Chondrocyte (in vitro differentiated cells): ENCODE measurements at regions not wholly inside any gene's neighbourhood (a gene's known extent, or its start where the extent isn't known, plus 50 kb on each side); places are given as distances from the start of the nearest gene placed in this dataset.
"Not testable (repeated sequence)": the region's sequence is repeated elsewhere in the genome, so short reads cannot be mapped to it uniquely, and the experiment has no call there.

Experiments
- DNase-seq: peaks from one replicate; pipeline ENCODE4 v3.0.0; 2021; ENCODE audit warnings: mixed read lengths, low spot score
- H3K27ac Mint-ChIP-seq: one replicate; pipeline ENCODE4 v1.8.0; 2021; ENCODE audit warnings: mild to moderate bottlenecking, moderate library complexity, mixed read lengths; ENCODE audit not compliant: unreplicated experiment
- H3K27me3 Mint-ChIP-seq: 2 replicates; pipeline ENCODE4 v1.8.0; 2021; ENCODE audit warnings: low read depth, mixed read lengths
- H3K36me3 Mint-ChIP-seq: 2 replicates; pipeline ENCODE4 v1.8.0; 2021; ENCODE audit warnings: low read depth, mixed read lengths
- H3K4me1 Mint-ChIP-seq: 2 replicates; pipeline ENCODE4 v1.8.0; 2021; ENCODE audit warnings: low read depth, mild to moderate bottlenecking, mixed read lengths
- H3K4me3 Mint-ChIP-seq: one replicate; pipeline ENCODE4 v1.8.0; 2021; ENCODE audit warnings: mild to moderate bottlenecking, moderate library complexity, mixed read lengths; ENCODE audit not compliant: unreplicated experiment
- H3K9me3 Mint-ChIP-seq: 2 replicates; pipeline ENCODE4 v1.8.0; 2021; ENCODE audit warnings: low read depth, mixed read lengths
- TF ChIP-seq, protein P1 (sequence below): fragments of 200-600 bp; sonication (generic); IDR thresholded peaks from 2 replicates; pipeline ENCODE4 v1.5.0; 2021; ENCODE audit warnings: antibody characterized with exemption, mild to moderate bottlenecking, moderate library complexity

DNA sequence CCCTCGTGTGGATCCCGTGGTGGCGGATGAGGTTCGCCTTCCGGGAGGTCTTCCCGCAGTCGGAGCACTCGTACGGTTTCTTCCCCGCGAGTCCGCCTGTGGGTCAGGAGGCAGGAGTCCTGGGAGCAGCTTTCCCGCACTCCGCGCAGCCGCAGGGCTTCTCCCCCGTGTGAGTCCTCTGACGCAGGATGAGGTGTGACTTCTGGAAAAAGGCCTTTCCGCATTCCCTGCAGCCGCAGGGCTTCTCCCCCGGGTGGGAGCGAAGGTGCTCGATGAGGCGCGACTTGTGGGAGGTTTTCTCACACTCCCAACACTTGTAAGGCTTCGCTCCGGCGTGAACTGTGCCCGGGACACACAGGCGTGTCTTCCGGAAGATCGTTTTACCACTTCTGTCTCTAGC lies 68.8 kb upstream of the WIPI2 start:
- H3K4me1 Mint-ChIP-seq, H3K4me3 Mint-ChIP-seq, H3K36me3 Mint-ChIP-seq, DNase-seq, H3K27ac Mint-ChIP-seq, H3K9me3 Mint-ChIP-seq: not testable (repeated sequence)
- peaks cover 12% of the 10 kb centered on the region for H3K27me3 Mint-ChIP-seq

- not testable (repeated sequence) for H3K4me1 Mint-ChIP-seq, DNase-seq, H3K9me3 Mint-ChIP-seq, H3K36me3 Mint-ChIP-seq, H3K4me3 Mint-ChIP-seq, H3K27ac Mint-ChIP-seq
- peaks cover 16% of the 10 kb centered on the region for H3K27me3 Mint-ChIP-seq
These were observed 58.8 kb upstream of the WIPI2 start for GRCh38 chr7:5131238-5131637.

DNA sequence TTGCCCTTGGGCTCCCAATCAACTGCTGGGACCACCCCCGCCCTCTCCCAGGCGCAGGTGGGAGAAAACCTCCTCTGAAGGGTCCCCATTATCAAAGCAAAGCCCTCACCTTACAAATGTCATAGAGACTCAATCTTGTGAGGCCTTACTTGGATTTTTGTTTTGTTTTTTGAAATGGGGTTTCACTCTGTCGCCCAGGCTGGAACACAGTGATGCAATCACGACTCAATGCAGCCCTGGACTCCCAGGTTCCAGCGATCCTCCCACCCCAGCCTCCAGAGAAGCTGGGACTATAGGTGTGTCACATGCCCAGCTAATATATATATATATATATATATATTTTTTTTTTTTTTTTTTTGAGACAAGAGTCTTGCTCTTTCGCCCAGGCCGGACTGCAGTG lies 57.5 kb upstream of the WIPI2 start:
- H3K4me3 Mint-ChIP-seq: no peak overlapping the region
- H3K36me3 Mint-ChIP-seq: no peaks in the 10 kb centered on the region
- TF ChIP-seq, protein P1, sequence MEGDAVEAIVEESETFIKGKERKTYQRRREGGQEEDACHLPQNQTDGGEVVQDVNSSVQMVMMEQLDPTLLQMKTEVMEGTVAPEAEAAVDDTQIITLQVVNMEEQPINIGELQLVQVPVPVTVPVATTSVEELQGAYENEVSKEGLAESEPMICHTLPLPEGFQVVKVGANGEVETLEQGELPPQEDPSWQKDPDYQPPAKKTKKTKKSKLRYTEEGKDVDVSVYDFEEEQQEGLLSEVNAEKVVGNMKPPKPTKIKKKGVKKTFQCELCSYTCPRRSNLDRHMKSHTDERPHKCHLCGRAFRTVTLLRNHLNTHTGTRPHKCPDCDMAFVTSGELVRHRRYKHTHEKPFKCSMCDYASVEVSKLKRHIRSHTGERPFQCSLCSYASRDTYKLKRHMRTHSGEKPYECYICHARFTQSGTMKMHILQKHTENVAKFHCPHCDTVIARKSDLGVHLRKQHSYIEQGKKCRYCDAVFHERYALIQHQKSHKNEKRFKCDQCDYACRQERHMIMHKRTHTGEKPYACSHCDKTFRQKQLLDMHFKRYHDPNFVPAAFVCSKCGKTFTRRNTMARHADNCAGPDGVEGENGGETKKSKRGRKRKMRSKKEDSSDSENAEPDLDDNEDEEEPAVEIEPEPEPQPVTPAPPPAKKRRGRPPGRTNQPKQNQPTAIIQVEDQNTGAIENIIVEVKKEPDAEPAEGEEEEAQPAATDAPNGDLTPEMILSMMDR: no peak
- no peak overlapping the region for H3K27ac Mint-ChIP-seq
- DNase-seq: no peak
- H3K27me3 Mint-ChIP-seq: peaks cover 11% of the 10 kb centered on the region
- H3K4me1 Mint-ChIP-seq: no peaks in the 10 kb centered on the region
- no peaks in the 10 kb centered on the region for H3K9me3 Mint-ChIP-seq

DNA sequence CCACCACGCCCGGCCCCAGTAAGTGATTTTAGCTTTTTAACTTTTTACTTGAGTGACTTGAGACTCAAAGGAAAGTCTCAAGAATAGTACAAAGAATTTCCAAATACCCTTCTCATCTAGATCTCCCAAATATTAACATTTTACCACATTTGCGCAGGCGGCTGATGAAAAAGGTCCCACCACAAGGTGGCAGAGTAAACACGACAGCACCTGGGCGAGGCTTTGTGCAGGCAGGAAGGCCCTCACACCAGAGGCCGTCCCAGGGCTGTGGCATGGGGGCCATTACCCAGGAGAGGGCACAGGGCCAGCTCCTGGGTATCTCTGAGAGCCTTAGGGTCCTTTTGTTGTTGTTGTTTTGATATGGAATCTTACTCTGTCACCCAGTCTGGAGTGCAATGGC lies 50.0 kb upstream of the WIPI2 start:
- TF ChIP-seq, protein P1: peak; percentile 54
- no peaks in the 10 kb centered on the region for H3K9me3 Mint-ChIP-seq
- no peaks in the 10 kb centered on the region for H3K4me1 Mint-ChIP-seq
- H3K4me3 Mint-ChIP-seq: no peak overlapping the region
- peaks cover 15% of the 10 kb centered on the region for H3K27me3 Mint-ChIP-seq
- no peak overlapping the region for H3K27ac Mint-ChIP-seq
- no peak for DNase-seq
- H3K36me3 Mint-ChIP-seq: no peaks in the 10 kb centered on the region
